Ramos (cell line): ENCODE measurements at regions not wholly inside any gene's neighbourhood (a gene's known extent, or its start where the extent isn't known, plus 50 kb on each side); places are given as distances from the start of the nearest gene placed in this dataset.

Source experiments
- in situ Hi-C: fragments of 300-500 bp; cut with MboI; formaldehyde crosslinking; loops from one replicate; pipeline ENCODE4 v1.14.3; 2022; ENCODE audit warnings: low sequenced_read_pairs; ENCODE audit not compliant: unreplicated experiment

DNA sequence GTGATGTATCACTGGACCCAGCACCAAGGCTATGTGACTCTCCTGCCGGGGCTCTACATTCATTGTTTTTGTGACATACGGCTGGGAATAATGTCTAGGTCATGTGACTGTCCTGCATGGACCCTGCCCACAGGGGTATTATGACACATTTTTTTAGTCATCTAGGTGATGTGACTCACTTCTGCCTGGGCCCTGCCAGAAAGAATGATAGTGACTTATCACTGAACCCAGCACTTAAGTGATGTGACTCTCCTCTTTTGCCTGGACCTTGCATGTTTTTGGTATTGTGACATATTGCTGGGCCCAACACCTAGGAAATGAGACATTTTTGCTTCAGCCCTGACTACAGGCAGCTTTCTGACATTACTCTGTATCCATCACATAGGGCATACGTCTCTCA lies 51.1 kb upstream of the ZNF107 start:
- in situ Hi-C loops = loop anchor here (25.0 kb wide), 2 partner anchors 428 to 1603 kb away; no protein-coding TSS in a partner anchor

DNA sequence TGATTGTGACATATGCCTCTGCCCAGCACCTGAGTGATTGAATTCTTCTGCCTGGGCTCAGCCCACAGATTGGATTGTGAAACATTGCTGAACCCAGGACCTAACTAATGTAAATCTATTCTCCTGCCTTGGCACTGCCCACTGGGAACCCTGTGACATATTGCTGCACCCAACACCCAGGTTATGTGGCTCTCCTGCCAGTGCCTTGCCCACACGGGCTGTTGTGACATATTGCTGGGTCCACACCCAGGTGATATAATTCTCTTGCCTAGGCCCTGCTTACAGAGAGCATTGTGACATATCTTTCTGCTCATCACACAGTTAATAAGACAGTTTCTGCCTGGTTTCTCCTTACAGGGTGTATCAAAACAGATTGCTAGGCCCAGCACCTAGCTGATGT lies 50.8 kb upstream of the ZNF680 start:
- in situ Hi-C loops = loop anchor here (25.0 kb wide), 2 partner anchors 426 to 1601 kb away; no protein-coding TSS in a partner anchor
